Caco-2 (cell line): ENCODE measurements at regions not wholly inside any gene's neighbourhood (a gene's known extent, or its start where the extent isn't known, plus 50 kb on each side); places are given as distances from the start of the nearest gene placed in this dataset.

Experiments used
- BruUV-seq: library from RNA; stranded (reverse); fragments of 400-500 nt; replicated peaks from 2 replicates; lab custom pipeline; 2021; lab: Mats Ljungman, UMichigan
- CTCF ChIA-PET: fragments of 300-600 bp; sonication (Branson Sonifier 250); formaldehyde crosslinking; loops from one replicate; lab custom pipeline; 2022; ENCODE audit warnings: antibody characterized with exemption; lab: Charles Lee
- POLR2A ChIA-PET: fragments of 300-600 bp; sonication (Branson Sonifier 250); formaldehyde crosslinking; loops from one replicate; lab custom pipeline; 2022; ENCODE audit warnings: antibody characterized with exemption; lab: Charles Lee
- DNase-seq, 2 experiments: peaks; one replicate each; pipeline versions ENCODE4 v3.0.0 to v3.0.0-alpha.2; 2020 to 2022
- H3K27me3 ChIP-seq: replicated peaks from 2 replicates; pipeline ENCODE4 v1.6.0; 2011; ENCODE audit warnings: low read length; ENCODE audit not compliant: control insufficient read depth, insufficient read depth
- H3K36me3 ChIP-seq: 2 replicates; pipeline ENCODE4 v1.5.1; 2011; ENCODE audit warnings: low read length; ENCODE audit not compliant: control insufficient read depth, insufficient read depth
- H3K4me1 ChIP-seq: fragments of 250-450 bp; sonication (Bioruptor Pico); 2 replicates; pipeline ENCODE4 v1.5.1; 2020; ENCODE audit warnings: mild to moderate bottlenecking
- H3K4me3 ChIP-seq: 2 replicates; pipeline ENCODE4 v1.5.1; 2011; ENCODE audit warnings: low read depth, mild to moderate bottlenecking, control low read depth, low read length
- H3K9me3 ChIP-seq: fragments of 250-450 bp; sonication (Bioruptor Pico); 2 replicates; pipeline ENCODE4 v1.5.1; 2020; ENCODE audit warnings: mild to moderate bottlenecking, moderate library complexity
- H3K27ac Mint-ChIP-seq: one replicate; pipeline ENCODE4 v1.8.0; 2022; ENCODE audit warnings: mixed read lengths; ENCODE audit not compliant: unreplicated experiment
- H3K27me3 Mint-ChIP-seq: one replicate; pipeline ENCODE4 v1.8.0; 2022; ENCODE audit warnings: mixed read lengths; ENCODE audit not compliant: insufficient read depth, unreplicated experiment
- H3K36me3 Mint-ChIP-seq: one replicate; pipeline ENCODE4 v1.8.0; 2022; ENCODE audit warnings: mild to moderate bottlenecking, mixed read lengths; ENCODE audit not compliant: insufficient read depth, unreplicated experiment
- H3K4me1 Mint-ChIP-seq: one replicate; pipeline ENCODE4 v1.8.0; 2022; ENCODE audit warnings: low read depth, mixed read lengths; ENCODE audit not compliant: unreplicated experiment
- H3K4me3 Mint-ChIP-seq: one replicate; pipeline ENCODE4 v1.8.0; 2022; ENCODE audit warnings: mild to moderate bottlenecking, moderate library complexity, mixed read lengths; ENCODE audit not compliant: unreplicated experiment
- H3K9me3 Mint-ChIP-seq: one replicate; pipeline ENCODE4 v1.8.0; 2022; ENCODE audit warnings: mixed read lengths; ENCODE audit not compliant: unreplicated experiment
- intact Hi-C: fragments of 100-400 bp; cut with micrococcal nuclease; formaldehyde crosslinking; loops from one replicate; pipeline ENCODE4 v1.10.0; 2022; ENCODE audit not compliant: unreplicated experiment
- TF ChIP-seq, protein P1 (sequence below), 2 experiments: fragments of 200-600 bp in 1 of 2; IDR thresholded peaks; 1 replicate in 1 of 2; 2 replicates in 1 of 2; pipeline versions ENCODE4 v1.5.1 to v1.8.0; 2011 to 2022; ENCODE audit warnings: antibody characterized with exemption in 1 of 2, control low read depth in 1 of 2, inconsistent platforms in 1 of 2, low read depth in 1 of 2, low read length in 1 of 2, mild to moderate bottlenecking in 1 of 2, moderate library complexity in 1 of 2; ENCODE audit not compliant: insufficient read depth in 1 of 2, severe bottlenecking in 1 of 2, unreplicated experiment in 1 of 2

DNA sequence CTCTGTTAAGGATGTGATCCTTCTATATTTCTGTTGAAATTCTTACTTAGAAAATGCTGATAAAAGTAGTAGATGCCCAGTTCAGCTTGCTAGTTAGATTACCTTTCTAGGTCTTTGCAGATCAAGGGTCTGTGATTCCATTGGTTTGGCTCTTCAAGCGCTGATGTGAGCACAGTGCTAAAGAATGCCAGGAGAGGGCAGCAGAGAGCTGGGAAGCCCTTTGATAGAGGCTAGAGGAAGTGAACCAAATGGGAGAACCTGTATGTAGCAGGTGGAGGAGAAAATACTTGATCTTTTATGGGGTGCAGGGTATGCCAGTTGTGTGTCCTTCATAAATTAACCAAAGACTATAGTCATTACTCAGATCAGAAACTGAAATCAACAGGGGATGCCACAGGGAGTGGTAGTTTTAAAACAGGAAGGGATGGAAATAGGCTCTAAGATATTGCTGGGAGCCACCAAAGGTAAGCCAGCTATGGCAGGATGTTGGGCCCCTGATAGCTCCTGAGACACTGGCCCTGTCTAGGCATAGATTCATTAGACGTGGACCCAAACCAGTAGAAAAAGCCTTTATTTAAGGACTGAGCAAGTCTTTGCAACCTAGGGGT, 677.4 kb downstream of the SQOR start:
- Mint-ChIP-seq H3K9me3 (no peaks in the 10 kb centered on the region), H3K4me1 (no peaks in the 10 kb centered on the region), H3K27me3 (no peaks in the 10 kb centered on the region), H3K4me3 (no peak overlapping the region), H3K27ac (no peak overlapping the region), H3K36me3 (no peaks in the 10 kb centered on the region)
- H3K27me3 ChIP-seq, result no peaks in the 10 kb centered on the region
- intact Hi-C loops, result loop anchor here (1.0 to 10.0 kb wide), 3 partner anchors 190 to 715 kb away; no protein-coding TSS in a partner anchor
- no TSS peak for BruUV-seq
- no peaks in the 10 kb centered on the region for H3K9me3 ChIP-seq
- no peaks in the 10 kb centered on the region for H3K36me3 ChIP-seq
- no peaks in the 10 kb centered on the region for H3K4me1 ChIP-seq
- ChIA-PET CTCF (interaction anchor here (1.0 kb wide), 2 partner anchors 191 to 324 kb away, joined by 4 to 5 read pairs; no protein-coding TSS in a partner anchor), POLR2A (no interaction called here)
- no peak overlapping the region for H3K4me3 ChIP-seq
- TF ChIP-seq, protein P1, sequence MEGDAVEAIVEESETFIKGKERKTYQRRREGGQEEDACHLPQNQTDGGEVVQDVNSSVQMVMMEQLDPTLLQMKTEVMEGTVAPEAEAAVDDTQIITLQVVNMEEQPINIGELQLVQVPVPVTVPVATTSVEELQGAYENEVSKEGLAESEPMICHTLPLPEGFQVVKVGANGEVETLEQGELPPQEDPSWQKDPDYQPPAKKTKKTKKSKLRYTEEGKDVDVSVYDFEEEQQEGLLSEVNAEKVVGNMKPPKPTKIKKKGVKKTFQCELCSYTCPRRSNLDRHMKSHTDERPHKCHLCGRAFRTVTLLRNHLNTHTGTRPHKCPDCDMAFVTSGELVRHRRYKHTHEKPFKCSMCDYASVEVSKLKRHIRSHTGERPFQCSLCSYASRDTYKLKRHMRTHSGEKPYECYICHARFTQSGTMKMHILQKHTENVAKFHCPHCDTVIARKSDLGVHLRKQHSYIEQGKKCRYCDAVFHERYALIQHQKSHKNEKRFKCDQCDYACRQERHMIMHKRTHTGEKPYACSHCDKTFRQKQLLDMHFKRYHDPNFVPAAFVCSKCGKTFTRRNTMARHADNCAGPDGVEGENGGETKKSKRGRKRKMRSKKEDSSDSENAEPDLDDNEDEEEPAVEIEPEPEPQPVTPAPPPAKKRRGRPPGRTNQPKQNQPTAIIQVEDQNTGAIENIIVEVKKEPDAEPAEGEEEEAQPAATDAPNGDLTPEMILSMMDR (IDR thresholded peaks at IDR 0.05; ENCODE audit: insufficient read depth in 1 of 2, low read depth in 1 of 2, low read length in 1 of 2, severe bottlenecking in 1 of 2, unreplicated experiment in 1 of 2), result peak; percentile 81 to 83
- DNase-seq, result peak; percentile 66 to 77

DNA sequence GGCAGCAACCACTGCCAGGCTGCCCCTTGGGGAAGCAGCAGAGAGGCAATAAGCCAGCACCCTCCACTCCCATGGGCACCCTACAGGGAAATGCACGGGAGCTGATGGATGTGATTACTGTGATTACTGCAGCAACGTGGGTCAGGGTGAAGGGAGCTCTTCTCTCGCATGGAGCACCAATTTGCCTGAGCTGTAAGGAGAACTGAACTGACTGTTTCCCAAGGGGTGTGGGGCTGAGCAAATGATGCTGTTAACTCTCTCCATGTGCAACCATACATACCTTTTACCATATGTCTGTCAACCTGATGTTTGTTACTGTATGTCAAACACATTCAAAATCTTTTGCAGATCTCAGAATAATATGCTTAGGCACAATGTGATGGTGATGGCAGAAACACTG, 680.6 kb downstream of the SQOR start:
- Histone ChIP-seq H3K4me1 (no peaks in the 10 kb centered on the region), H3K9me3 (no peaks in the 10 kb centered on the region), H3K4me3 (no peak overlapping the region), H3K36me3 (no peaks in the 10 kb centered on the region), H3K27me3 (no peaks in the 10 kb centered on the region)
- Mint-ChIP-seq H3K4me1 (no peaks in the 10 kb centered on the region), H3K27ac (no peak overlapping the region), H3K27me3 (peaks cover 6% of the 10 kb centered on the region), H3K9me3 (no peaks in the 10 kb centered on the region), H3K4me3 (no peak overlapping the region), H3K36me3 (no peaks in the 10 kb centered on the region)
- no peak for DNase-seq
- intact Hi-C loops, result loop anchor here (10.0 kb wide), 1 partner anchor 339 kb away; no protein-coding TSS in a partner anchor
- TF ChIP-seq, protein P1 (IDR thresholded peaks at IDR 0.05; ENCODE audit: insufficient read depth in 1 of 2, low read depth in 1 of 2, low read length in 1 of 2, severe bottlenecking in 1 of 2, unreplicated experiment in 1 of 2), result no peak
- ChIA-PET CTCF (no interaction called here), POLR2A (no interaction called here)
- no TSS peak for BruUV-seq

DNA sequence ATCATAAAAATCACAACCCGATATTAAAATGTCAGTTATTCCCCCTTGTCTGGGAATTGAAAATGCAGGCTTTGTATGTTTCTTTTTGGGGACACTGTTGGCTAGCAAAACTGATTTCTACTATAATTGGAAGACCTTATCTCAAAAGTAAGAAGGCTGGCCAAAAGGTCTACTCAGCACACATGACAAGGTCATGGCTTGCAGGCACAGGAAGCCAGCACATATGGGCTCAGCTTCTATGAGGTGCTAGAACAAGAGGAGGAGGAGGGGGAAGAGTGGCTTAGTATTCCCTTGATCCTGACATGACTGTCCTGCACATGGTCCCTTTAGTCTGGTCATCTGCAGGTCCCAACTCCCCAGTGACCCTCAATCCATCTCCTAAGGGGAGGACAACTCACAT, 681.2 kb downstream of the SQOR start:
- Histone ChIP-seq H3K36me3 (no peaks in the 10 kb centered on the region), H3K9me3 (no peaks in the 10 kb centered on the region), H3K27me3 (no peaks in the 10 kb centered on the region), H3K4me3 (no peak overlapping the region), H3K4me1 (no peaks in the 10 kb centered on the region)
- Mint-ChIP-seq H3K27ac (no peak overlapping the region), H3K27me3 (peaks cover 10% of the 10 kb centered on the region), H3K9me3 (no peaks in the 10 kb centered on the region), H3K4me1 (no peaks in the 10 kb centered on the region), H3K36me3 (no peaks in the 10 kb centered on the region), H3K4me3 (no peak overlapping the region)
- TF ChIP-seq, protein P1 (IDR thresholded peaks at IDR 0.05; ENCODE audit: insufficient read depth in 1 of 2, low read depth in 1 of 2, low read length in 1 of 2, severe bottlenecking in 1 of 2, unreplicated experiment in 1 of 2), result no peak
- DNase-seq, result no peak
- no TSS peak for BruUV-seq
- intact Hi-C loops, result loop anchor here (10.0 kb wide), 1 partner anchor 339 kb away; no protein-coding TSS in a partner anchor
- ChIA-PET POLR2A (no interaction called here), CTCF (no interaction called here)
